ENCODE measurements at regions not wholly inside any gene's neighbourhood (a gene's known extent, or its start where the extent isn't known, plus 50 kb on each side); places are given as distances from the start of the nearest gene placed in this dataset.

DNA sequence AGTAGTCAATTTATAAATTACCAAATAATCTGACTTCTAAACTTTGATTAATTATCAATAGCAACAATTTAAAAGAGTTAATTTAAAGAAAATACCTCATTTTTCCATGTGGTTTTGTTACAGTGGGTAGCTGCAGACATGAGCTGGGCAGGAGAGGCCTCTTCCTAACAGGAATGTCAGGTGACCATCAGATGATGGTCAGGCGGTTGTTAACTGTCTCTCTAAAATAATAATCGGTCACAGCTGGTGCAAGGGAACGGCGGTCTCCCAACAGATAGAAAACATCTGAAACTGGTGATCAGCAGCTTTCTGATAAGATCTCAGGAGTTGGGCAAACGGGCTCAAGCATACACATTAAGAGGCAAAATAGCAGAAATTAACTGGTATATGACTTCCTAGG is 342.7 kb upstream of the CYLC2 start:
- ChIA-PET CTCF (ENCODE audit: partially characterized antibody) (no interaction called here), POLR2A (ENCODE audit: partially characterized antibody) (no interaction called here)
- no peak for TF ChIP-seq NRF1 (IDR thresholded peaks at IDR 0.05; ENCODE audit: low read depth, low read length)
- no peak for TF ChIP-seq POLR2AphosphoS5 (IDR thresholded peaks at IDR 0.05; ENCODE audit: low read depth, low read length)
- no peak for TF ChIP-seq CHD1 (IDR thresholded peaks at IDR 0.05; ENCODE audit: low read depth, low read length)
- no peak for TF ChIP-seq EGR1 (IDR thresholded peaks at IDR 0.05; ENCODE audit: borderline replicate concordance, low read depth, low read length)
- TF ChIP-seq CREB1 (IDR thresholded peaks at IDR 0.05) = no peak
- TF ChIP-seq POU5F1 (IDR thresholded peaks at IDR 0.05; ENCODE audit: low read depth, low read length) = no peak
- TF ChIP-seq, protein P1, sequence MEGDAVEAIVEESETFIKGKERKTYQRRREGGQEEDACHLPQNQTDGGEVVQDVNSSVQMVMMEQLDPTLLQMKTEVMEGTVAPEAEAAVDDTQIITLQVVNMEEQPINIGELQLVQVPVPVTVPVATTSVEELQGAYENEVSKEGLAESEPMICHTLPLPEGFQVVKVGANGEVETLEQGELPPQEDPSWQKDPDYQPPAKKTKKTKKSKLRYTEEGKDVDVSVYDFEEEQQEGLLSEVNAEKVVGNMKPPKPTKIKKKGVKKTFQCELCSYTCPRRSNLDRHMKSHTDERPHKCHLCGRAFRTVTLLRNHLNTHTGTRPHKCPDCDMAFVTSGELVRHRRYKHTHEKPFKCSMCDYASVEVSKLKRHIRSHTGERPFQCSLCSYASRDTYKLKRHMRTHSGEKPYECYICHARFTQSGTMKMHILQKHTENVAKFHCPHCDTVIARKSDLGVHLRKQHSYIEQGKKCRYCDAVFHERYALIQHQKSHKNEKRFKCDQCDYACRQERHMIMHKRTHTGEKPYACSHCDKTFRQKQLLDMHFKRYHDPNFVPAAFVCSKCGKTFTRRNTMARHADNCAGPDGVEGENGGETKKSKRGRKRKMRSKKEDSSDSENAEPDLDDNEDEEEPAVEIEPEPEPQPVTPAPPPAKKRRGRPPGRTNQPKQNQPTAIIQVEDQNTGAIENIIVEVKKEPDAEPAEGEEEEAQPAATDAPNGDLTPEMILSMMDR (IDR thresholded peaks at IDR 0.05; ENCODE audit: control extremely low read depth in 1 of 3, insufficient read depth in 1 of 3, low read depth in 1 of 3, low read length in 3 of 3) = no peak
- TF ChIP-seq NANOG (IDR thresholded peaks at IDR 0.05; ENCODE audit: insufficient read depth, low read depth, low read length, poor library complexity, severe bottlenecking) = no peak
- TF ChIP-seq SIN3A (conservative IDR thresholded peaks at IDR 0.05 in 1 of 2, IDR thresholded peaks at IDR 0.05 in 1 of 2; ENCODE audit: low read depth in 1 of 2, low read length in 2 of 2) = no peak
- no peak for TF ChIP-seq BACH1 (IDR thresholded peaks at IDR 0.05; ENCODE audit: low read length)
- TF ChIP-seq TCF12 (IDR thresholded peaks at IDR 0.05; ENCODE audit: low read depth, low read length) = no peak
- TF ChIP-seq TEAD4 (IDR thresholded peaks at IDR 0.05; ENCODE audit: low read depth, low read length) = no peak
- TF ChIP-seq SRF (IDR thresholded peaks at IDR 0.05; ENCODE audit: low read depth, low read length) = no peak
- Histone ChIP-seq H3K79me2 (ENCODE audit: control insufficient read depth in 1 of 2, insufficient read depth in 2 of 2, low read length in 2 of 2) (no peaks in the 10 kb centered on the region), H2BK5ac (ENCODE audit: low read depth, low read length) (no peak overlapping the region), H3K23ac (ENCODE audit: insufficient read length) (no peak overlapping the region), H3K9me3 (ENCODE audit: insufficient read depth in 2 of 2, low read depth in 1 of 2, low read length in 1 of 2) (no peaks in the 10 kb centered on the region), H3K56ac (replicated peaks; ENCODE audit: insufficient read length, low read depth, low read length) (no peak overlapping the region), H2BK20ac (ENCODE audit: low read length) (no peak overlapping the region), H3K36me3 (ENCODE audit: control insufficient read depth in 2 of 4, insufficient read depth in 4 of 4, low read length in 3 of 4) (no peaks in the 10 kb centered on the region), H3K4me3 (ENCODE audit: extremely low read depth in 1 of 4, insufficient read depth in 2 of 4, low read depth in 3 of 4, low read length in 4 of 4) (no peak overlapping the region), H4K20me1 (replicated peaks in 1 of 2; ENCODE audit: control insufficient read depth in 1 of 2, insufficient read depth in 2 of 2, low read length in 2 of 2) (no peaks in the 10 kb centered on the region), H3K14ac (ENCODE audit: insufficient read length) (no peak overlapping the region), H3K18ac (ENCODE audit: extremely low read depth, low read length) (no peak overlapping the region), H3K23me2 (ENCODE audit: low read depth, low read length) (no peaks in the 10 kb centered on the region), H3K4ac (replicated peaks; ENCODE audit: insufficient read length, low read depth, low read length) (no peak overlapping the region), H3K27me3 (replicated peaks in 1 of 4; ENCODE audit: control insufficient read depth in 3 of 4, extremely low read depth in 1 of 4, insufficient read depth in 3 of 4, low read length in 3 of 4) (no peaks in the 10 kb centered on the region), H3K4me2 (ENCODE audit: insufficient read depth in 1 of 2, low read depth in 2 of 2, low read length in 2 of 2) (no peak overlapping the region), H3K79me1 (ENCODE audit: low read depth, low read length) (no peaks in the 10 kb centered on the region), H4K5ac (ENCODE audit: insufficient read length, low read depth, low read length) (no peak overlapping the region), H3K9ac (replicated peaks in 1 of 4; ENCODE audit: extremely low read depth in 1 of 4, low read depth in 3 of 4, low read length in 3 of 4) (no peak overlapping the region), H4K91ac (replicated peaks; ENCODE audit: insufficient read length, low read length) (no peak overlapping the region), H2BK12ac (ENCODE audit: low read depth, low read length) (no peak overlapping the region), H4K8ac (ENCODE audit: extremely low read depth, insufficient read depth, low read length) (no peak overlapping the region), H2BK15ac (ENCODE audit: low read length) (no peak overlapping the region), H2AK5ac (ENCODE audit: low read depth, low read length) (no peak overlapping the region), H3K27ac (ENCODE audit: low read depth, low read length) (no peak overlapping the region), H2BK120ac (replicated peaks; ENCODE audit: low read depth, low read length) (no peak overlapping the region), H3K4me1 (replicated peaks in 1 of 4; ENCODE audit: control insufficient read depth in 3 of 4, insufficient read depth in 4 of 4, low read length in 3 of 4) (no peaks in the 10 kb centered on the region), H2AFZ (ENCODE audit: low read length) (no peak overlapping the region)
- DNase-seq (ENCODE audit: low read depth in 1 of 2, low spot score in 2 of 2) = no peak
- FAIRE-seq = no peak
- WGBS, 2 experiments (ENCODE audit: extremely low coverage in 1 of 2, insufficient coverage in 1 of 2, insufficient read length in 1 of 2, insufficient replicate concordance in 2 of 2, low coverage in 1 of 2, low lambda C conversion rate in 2 of 2, missing lambda C conversion rate in 1 of 2) = 93% methylated on average over 5 of the region's 5 CpGs; no CpG with 5 or more reads in 1 of the 2 experiments

Data from H1 (cell line).